Bronchial epithelial cell (primary cell): ENCODE measurements at regions not wholly inside any gene's neighbourhood (a gene's known extent, or its start where the extent isn't known, plus 50 kb on each side); places are given as distances from the start of the nearest gene placed in this dataset.

Experiments
- DNase-seq: peaks from one replicate; pipeline ENCODE4 v3.0.0-alpha.2; 2010; ENCODE audit warnings: low read depth
- FAIRE-seq: peaks from 2 replicates; lab custom pipeline; 2011; peaks lifted over from hg19 to GRCh38; lab: Jason Lieb, UNC
- H3K27me3 ChIP-seq: 2 replicates; pipeline ENCODE4 v1.5.1; 2011; ENCODE audit warnings: low read length; ENCODE audit not compliant: control insufficient read depth, insufficient read depth
- H3K36me3 ChIP-seq: 2 replicates; pipeline ENCODE4 v1.5.1; 2011; ENCODE audit warnings: low read length; ENCODE audit not compliant: control insufficient read depth, insufficient read depth
- H3K4me3 ChIP-seq: 2 replicates; pipeline ENCODE4 v1.5.1; 2011; ENCODE audit warnings: mild to moderate bottlenecking, low read depth, low read length, control low read depth
- TF ChIP-seq, protein P1 (sequence below): IDR thresholded peaks from 2 replicates; pipeline ENCODE4 v1.5.1; 2011; ENCODE audit warnings: mild to moderate bottlenecking, moderate library complexity, low read length, control low read depth, inconsistent platforms; ENCODE audit not compliant: insufficient read depth, severe bottlenecking

GRCh38 chr6:95949985-95950384, 65.8 kb upstream of the FUT9 start:
- FAIRE-seq (no peak), DNase-seq (no peak)
- Histone ChIP-seq H3K4me3 (no peak overlapping the region), H3K36me3 (no peaks in the 10 kb centered on the region), H3K27me3 (no peaks in the 10 kb centered on the region)
- TF ChIP-seq, protein P1, sequence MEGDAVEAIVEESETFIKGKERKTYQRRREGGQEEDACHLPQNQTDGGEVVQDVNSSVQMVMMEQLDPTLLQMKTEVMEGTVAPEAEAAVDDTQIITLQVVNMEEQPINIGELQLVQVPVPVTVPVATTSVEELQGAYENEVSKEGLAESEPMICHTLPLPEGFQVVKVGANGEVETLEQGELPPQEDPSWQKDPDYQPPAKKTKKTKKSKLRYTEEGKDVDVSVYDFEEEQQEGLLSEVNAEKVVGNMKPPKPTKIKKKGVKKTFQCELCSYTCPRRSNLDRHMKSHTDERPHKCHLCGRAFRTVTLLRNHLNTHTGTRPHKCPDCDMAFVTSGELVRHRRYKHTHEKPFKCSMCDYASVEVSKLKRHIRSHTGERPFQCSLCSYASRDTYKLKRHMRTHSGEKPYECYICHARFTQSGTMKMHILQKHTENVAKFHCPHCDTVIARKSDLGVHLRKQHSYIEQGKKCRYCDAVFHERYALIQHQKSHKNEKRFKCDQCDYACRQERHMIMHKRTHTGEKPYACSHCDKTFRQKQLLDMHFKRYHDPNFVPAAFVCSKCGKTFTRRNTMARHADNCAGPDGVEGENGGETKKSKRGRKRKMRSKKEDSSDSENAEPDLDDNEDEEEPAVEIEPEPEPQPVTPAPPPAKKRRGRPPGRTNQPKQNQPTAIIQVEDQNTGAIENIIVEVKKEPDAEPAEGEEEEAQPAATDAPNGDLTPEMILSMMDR, result no peak

- DNase-seq, result no peak
- H3K27me3 ChIP-seq, result no peaks in the 10 kb centered on the region
- H3K4me3 ChIP-seq, result no peak overlapping the region
- H3K36me3 ChIP-seq, result no peaks in the 10 kb centered on the region
- no peak for FAIRE-seq
- TF ChIP-seq, protein P1, result no peak
Measured at GRCh38 chr6:95958686-95959085, 57.1 kb upstream of the FUT9 start.

DNA sequence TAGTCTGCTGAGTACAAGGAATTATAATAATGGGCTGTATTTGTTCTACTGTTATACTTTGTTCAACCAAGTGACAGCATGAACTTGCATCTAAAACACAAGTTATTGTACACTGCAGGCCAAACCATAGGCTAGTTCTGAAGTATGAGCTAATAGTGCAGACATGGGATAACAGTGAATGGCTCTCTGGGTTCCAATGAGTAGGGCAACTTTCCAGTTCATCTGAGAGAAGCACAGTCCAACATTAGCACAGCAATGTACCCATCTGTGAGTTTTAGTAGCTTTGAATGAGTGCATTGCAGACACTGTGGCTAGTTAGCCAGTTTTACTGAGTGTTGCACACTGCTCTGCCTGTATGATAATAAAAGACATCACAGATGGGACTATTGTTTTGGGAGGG, 56.5 kb upstream of the FUT9 start:
- DNase-seq, result no peak
- TF ChIP-seq, protein P1, result no peak
- Histone ChIP-seq H3K27me3 (no peaks in the 10 kb centered on the region), H3K36me3 (no peaks in the 10 kb centered on the region), H3K4me3 (no peak overlapping the region)
- FAIRE-seq, result no peak
